Mesenchymal stem cell (in vitro differentiated cells and primary cell): ENCODE measurements at regions not wholly inside any gene's neighbourhood (a gene's known extent, or its start where the extent isn't known, plus 50 kb on each side); places are given as distances from the start of the nearest gene placed in this dataset.
"Not testable (repeated sequence)": the region's sequence is repeated elsewhere in the genome, so short reads cannot be mapped to it uniquely, and the experiment has no call there.

Source experiments
- DNase-seq: peaks from one replicate; pipeline ENCODE4 v3.0.0-alpha.2; 2013
- H2AFZ ChIP-seq: one replicate; pipeline ENCODE4 v1.6.1; 2013; ENCODE audit warnings: low read depth, mild to moderate bottlenecking, control low read depth, inconsistent platforms, low read length, moderate library complexity
- H2AK5ac ChIP-seq: 2 replicates; pipeline ENCODE4 v1.6.1; 2013; ENCODE audit warnings: low read length, moderate library complexity, mild to moderate bottlenecking, inconsistent platforms; ENCODE audit not compliant: severe bottlenecking
- H2BK120ac ChIP-seq: one replicate; pipeline ENCODE4 v1.6.1; 2013; ENCODE audit warnings: low read depth, mild to moderate bottlenecking, inconsistent platforms, low read length, moderate library complexity
- H2BK12ac ChIP-seq, 2 experiments: one replicate each; pipeline ENCODE4 v1.6.1; 2013; ENCODE audit warnings: inconsistent platforms in 2 of 2, low read length in 2 of 2, mild to moderate bottlenecking in 2 of 2, moderate library complexity in 2 of 2, control low read depth in 1 of 2
- H2BK15ac ChIP-seq: one replicate; pipeline ENCODE4 v1.6.1; 2013; ENCODE audit warnings: mild to moderate bottlenecking, low read depth, inconsistent platforms; ENCODE audit not compliant: poor library complexity, severe bottlenecking
- H2BK5ac ChIP-seq: 2 replicates; pipeline ENCODE4 v1.6.1; 2013; ENCODE audit warnings: low read depth, mild to moderate bottlenecking, low read length, control low read depth, inconsistent platforms; ENCODE audit not compliant: poor library complexity, severe bottlenecking
- H3K14ac ChIP-seq, 2 experiments: one replicate each; pipeline ENCODE4 v1.6.1; 2013; ENCODE audit warnings: inconsistent platforms in 2 of 2, low read length in 2 of 2, control low read depth in 1 of 2, mild to moderate bottlenecking in 1 of 2, moderate library complexity in 1 of 2
- H3K18ac ChIP-seq, 2 experiments: one replicate each; pipeline ENCODE4 v1.6.1; 2013; ENCODE audit warnings: inconsistent platforms in 2 of 2, low read length in 2 of 2, control low read depth in 1 of 2, low read depth in 1 of 2, mild to moderate bottlenecking in 1 of 2
- H3K23ac ChIP-seq, 2 experiments: one replicate each; pipeline ENCODE4 v1.6.1; 2013; ENCODE audit warnings: inconsistent platforms in 2 of 2, low read length in 2 of 2, mild to moderate bottlenecking in 2 of 2, moderate library complexity in 2 of 2, control low read depth in 1 of 2
- H3K27ac ChIP-seq: 2 replicates; pipeline ENCODE4 v1.5.1; 2013; ENCODE audit warnings: mild to moderate bottlenecking, moderate library complexity, low read length, control low read depth, inconsistent platforms; ENCODE audit not compliant: poor library complexity, severe bottlenecking
- H3K27me3 ChIP-seq, 2 experiments: 2 replicates each; pipeline versions ENCODE4 v1.6.1 to v1.7.0; 2013; ENCODE audit warnings: low read length in 2 of 2, mild to moderate bottlenecking in 2 of 2, moderate library complexity in 2 of 2, control low read depth in 1 of 2, inconsistent platforms in 1 of 2; ENCODE audit not compliant: control insufficient read depth in 1 of 2, insufficient read depth in 1 of 2
- H3K36me3 ChIP-seq, 2 experiments: 2 replicates each; pipeline versions ENCODE4 v1.6.1 to v1.7.0; 2013; ENCODE audit warnings: low read length in 2 of 2, control low read depth in 1 of 2, inconsistent platforms in 1 of 2, low read depth in 1 of 2, mild to moderate bottlenecking in 1 of 2; ENCODE audit not compliant: insufficient read depth in 2 of 2, control insufficient read depth in 1 of 2
- H3K4ac ChIP-seq, 2 experiments: one replicate each; pipeline ENCODE4 v1.6.1; 2013; ENCODE audit warnings: inconsistent platforms in 2 of 2, low read length in 2 of 2, mild to moderate bottlenecking in 2 of 2, moderate library complexity in 2 of 2, control low read depth in 1 of 2, low read depth in 1 of 2
- H3K4me1 ChIP-seq: 2 replicates; pipeline ENCODE4 v1.6.1; 2013; ENCODE audit warnings: low read depth, low read length, control low read depth; ENCODE audit not compliant: control insufficient read depth, insufficient read depth
- H3K4me2 ChIP-seq: 2 replicates; pipeline ENCODE4 v1.6.1; 2013; ENCODE audit warnings: low read length, mild to moderate bottlenecking, inconsistent platforms; ENCODE audit not compliant: poor library complexity, severe bottlenecking
- H3K4me3 ChIP-seq, 2 experiments: 2 replicates each; pipeline versions ENCODE4 v1.5.1 to v1.7.0; 2013; ENCODE audit warnings: low read length in 2 of 2, mild to moderate bottlenecking in 2 of 2, control low read depth in 1 of 2, low read depth in 1 of 2; ENCODE audit not compliant: insufficient read depth in 1 of 2
- H3K79me1 ChIP-seq: replicated peaks from 2 replicates; pipeline ENCODE4 v1.6.1; 2013; ENCODE audit warnings: mild to moderate bottlenecking, control low read depth, low read length, inconsistent platforms; ENCODE audit not compliant: poor library complexity, severe bottlenecking
- H3K9ac ChIP-seq: 2 replicates; pipeline ENCODE4 v1.7.0; 2013; ENCODE audit warnings: mild to moderate bottlenecking, low read length, moderate library complexity
- H3K9me3 ChIP-seq: 2 replicates; pipeline ENCODE4 v1.7.0; 2013; ENCODE audit warnings: mild to moderate bottlenecking, low read length; ENCODE audit not compliant: control insufficient read depth
- H4K8ac ChIP-seq: one replicate; pipeline ENCODE4 v1.6.1; 2013; ENCODE audit warnings: inconsistent platforms, mild to moderate bottlenecking, low read length, moderate library complexity
- H4K91ac ChIP-seq: one replicate; pipeline ENCODE4 v1.6.1; 2013; ENCODE audit warnings: mild to moderate bottlenecking, low read length, inconsistent platforms
- WGBS: methylation state at CpG from one replicate; pipeline ENCODE4 v1.1.7; 2013; ENCODE audit warnings: mixed read lengths; 5-methylcytosine and 5-hydroxymethylcytosine counted together

GRCh38 chr7:142568435-142569097, 180.7 kb upstream of the PRSS1 start:
- Histone ChIP-seq H3K79me1 (no peaks in the 10 kb centered on the region), H2AK5ac (no peak overlapping the region), H4K91ac (no peak overlapping the region), H2BK120ac (no peak overlapping the region), H2BK15ac (no peak overlapping the region), H2AFZ (no peak overlapping the region), H3K18ac (no peak overlapping the region), H3K36me3 (no peaks in the 10 kb centered on the region), H3K4me1 (peaks cover 4% of the 10 kb centered on the region), H4K8ac (no peak overlapping the region), H3K14ac (no peak overlapping the region), H3K4ac (no peak overlapping the region), H3K27ac (peak overlapping the region; percentile 75), H3K9me3 (peaks cover 3% of the 10 kb centered on the region), H2BK12ac (no peak overlapping the region), H3K23ac (no peak overlapping the region), H3K4me2 (no peak overlapping the region), H3K4me3 (no peak overlapping the region), H3K9ac (peak overlapping the region; percentile 44), H2BK5ac (no peak overlapping the region), H3K27me3 (no peaks in the 10 kb centered on the region)
- peak; percentile 85 for DNase-seq
- WGBS = 0% methylated on average over 2 of the region's 5 CpGs

- Histone ChIP-seq H3K4ac (peak overlapping the region in 1 of 2 experiments; percentile 82), H3K36me3 (no peaks in the 10 kb centered on the region), H2BK15ac (no peak overlapping the region), H3K18ac (peak overlapping the region in 1 of 2 experiments; percentile 37), H2BK12ac (no peak overlapping the region), H2AFZ (no peak overlapping the region), H2BK120ac (no peak overlapping the region), H4K91ac (peak overlapping the region; percentile 71), H3K9me3 (peaks cover 3% of the 10 kb centered on the region), H3K27ac (no peak overlapping the region), H2BK5ac (no peak overlapping the region), H3K4me2 (no peak overlapping the region), H3K27me3 (no peaks in the 10 kb centered on the region), H2AK5ac (peak overlapping the region; percentile 67), H4K8ac (no peak overlapping the region), H3K4me1 (peaks cover 4% of the 10 kb centered on the region), H3K4me3 (no peak overlapping the region), H3K79me1 (no peaks in the 10 kb centered on the region), H3K23ac (no peak overlapping the region), H3K9ac (no peak overlapping the region), H3K14ac (peak overlapping the region in 1 of 2 experiments; percentile 75)
- 87% methylated on average over 20 of the region's 22 CpGs for WGBS
- DNase-seq = no peak
Measured at GRCh38 chr7:142567201-142568075, 181.8 kb upstream of the PRSS1 start.

GRCh38 chr7:142566271-142566670, 183.0 kb upstream of the PRSS1 start:
- H3K9me3 ChIP-seq = no peaks in the 10 kb centered on the region
- no peak overlapping the region for H3K23ac ChIP-seq
- 95% methylated on average over 5 of the region's 5 CpGs for WGBS
- no peak overlapping the region for H2BK15ac ChIP-seq
- no peaks in the 10 kb centered on the region for H3K79me1 ChIP-seq
- H2BK12ac ChIP-seq = no peak overlapping the region
- H4K8ac ChIP-seq = no peak overlapping the region
- H3K27ac ChIP-seq = no peak overlapping the region
- H2AFZ ChIP-seq = no peak overlapping the region
- no peak overlapping the region for H4K91ac ChIP-seq
- H3K9ac ChIP-seq = no peak overlapping the region
- no peak overlapping the region for H2BK120ac ChIP-seq
- DNase-seq = no peak
- H3K4me1 ChIP-seq = peaks cover 4% of the 10 kb centered on the region
- H3K27me3 ChIP-seq = no peaks in the 10 kb centered on the region
- no peak overlapping the region for H3K18ac ChIP-seq
- no peak overlapping the region for H3K4me3 ChIP-seq
- no peak overlapping the region for H3K4me2 ChIP-seq
- no peak overlapping the region for H3K4ac ChIP-seq
- H3K14ac ChIP-seq = no peak overlapping the region
- no peak overlapping the region for H2AK5ac ChIP-seq
- H2BK5ac ChIP-seq = no peak overlapping the region
- H3K36me3 ChIP-seq = no peaks in the 10 kb centered on the region

DNA sequence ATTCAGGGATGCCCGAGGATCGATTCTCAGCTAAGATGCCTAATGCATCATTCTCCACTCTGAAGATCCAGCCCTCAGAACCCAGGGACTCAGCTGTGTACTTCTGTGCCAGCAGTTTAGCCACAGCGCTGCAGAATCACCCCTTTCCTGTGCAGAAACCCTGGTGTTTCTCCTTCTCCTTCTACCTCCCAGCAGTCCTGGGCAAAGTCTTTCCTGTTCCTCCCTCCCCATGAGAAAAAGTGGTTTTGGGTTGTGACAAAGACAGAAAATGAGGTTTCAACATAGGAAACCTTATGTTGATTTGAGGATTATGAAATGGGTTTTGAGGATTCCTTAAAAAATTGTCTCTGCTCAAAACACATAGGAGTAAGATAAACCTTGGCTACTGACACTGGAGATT, 185.1 kb upstream of the PRSS1 start:
- H2AK5ac ChIP-seq, DNase-seq, H3K4me1 ChIP-seq, H2BK5ac ChIP-seq, H3K27ac ChIP-seq, H3K36me3 ChIP-seq, H3K4me3 ChIP-seq, H3K4me2 ChIP-seq, H2AFZ ChIP-seq, H3K27me3 ChIP-seq, H3K4ac ChIP-seq, H3K79me1 ChIP-seq, H3K9me3 ChIP-seq, H3K9ac ChIP-seq, H3K18ac ChIP-seq, H2BK15ac ChIP-seq, H2BK12ac ChIP-seq, H2BK120ac ChIP-seq, H4K8ac ChIP-seq, H3K23ac ChIP-seq, H3K14ac ChIP-seq, H4K91ac ChIP-seq: not testable (repeated sequence)
- WGBS = no CpG with 5 or more reads among the region's 3 CpGs
